ENCODE measurements at regions not wholly inside any gene's neighbourhood (a gene's known extent, or its start where the extent isn't known, plus 50 kb on each side); places are given as distances from the start of the nearest gene placed in this dataset.

GRCh38 chr3:28590860-28591259, 242.2 kb upstream of the AZI2 start:
- TF ChIP-seq CTCF (IDR thresholded peaks at IDR 0.05; ENCODE audit: insufficient read depth, low read depth, low read length, missing control alignments), result no peak
- H3K4me3 ChIP-seq (ENCODE audit: low read length), result no peak overlapping the region
- DNase-seq (ENCODE audit: low read depth), result no peak

- no peak for DNase-seq (ENCODE audit: low read depth)
- H3K4me3 ChIP-seq (ENCODE audit: low read length), result no peak overlapping the region
- no peak for TF ChIP-seq CTCF (IDR thresholded peaks at IDR 0.05; ENCODE audit: insufficient read depth, low read depth, low read length, missing control alignments)
These were observed 246.7 kb upstream of the AZI2 start for GRCh38 chr3:28595372-28595771.

- DNase-seq (ENCODE audit: low read depth), result no peak
- no peak overlapping the region for H3K4me3 ChIP-seq (ENCODE audit: low read length)
- no peak for TF ChIP-seq CTCF (IDR thresholded peaks at IDR 0.05; ENCODE audit: insufficient read depth, low read depth, low read length, missing control alignments)
These were observed 248.8 kb upstream of the AZI2 start for GRCh38 chr3:28597452-28597851.

- H3K4me3 ChIP-seq (ENCODE audit: low read length), result no peak overlapping the region
- peak; percentile 75 for DNase-seq (ENCODE audit: low read depth)
- no peak for TF ChIP-seq CTCF (IDR thresholded peaks at IDR 0.05; ENCODE audit: insufficient read depth, low read depth, low read length, missing control alignments)
These were observed 249.5 kb upstream of the AZI2 start for GRCh38 chr3:28598165-28598564.

- DNase-seq (ENCODE audit: low read depth), result peak; percentile 80
- no peak overlapping the region for H3K4me3 ChIP-seq (ENCODE audit: low read length)
- no peak for TF ChIP-seq CTCF (IDR thresholded peaks at IDR 0.05; ENCODE audit: insufficient read depth, low read depth, low read length, missing control alignments)
These were observed 252.7 kb upstream of the AZI2 start for GRCh38 chr3:28601291-28601690.

- DNase-seq (ENCODE audit: low read depth), result no peak
- no peak overlapping the region for H3K4me3 ChIP-seq (ENCODE audit: low read length)
- no peak for TF ChIP-seq CTCF (IDR thresholded peaks at IDR 0.05; ENCODE audit: insufficient read depth, low read depth, low read length, missing control alignments)
These were observed 257.7 kb upstream of the AZI2 start for GRCh38 chr3:28606283-28606682.

- no peak for TF ChIP-seq CTCF (IDR thresholded peaks at IDR 0.05; ENCODE audit: insufficient read depth, low read depth, low read length, missing control alignments)
- DNase-seq (ENCODE audit: low read depth), result no peak
- H3K4me3 ChIP-seq (ENCODE audit: low read length), result no peak overlapping the region
These were observed 263.6 kb upstream of the AZI2 start for GRCh38 chr3:28612232-28612631.

Data from epithelial cell of esophagus (primary cell).